ENCODE measurements at regions not wholly inside any gene's neighbourhood (a gene's known extent, or its start where the extent isn't known, plus 50 kb on each side); places are given as distances from the start of the nearest gene placed in this dataset.

- Histone ChIP-seq H3K27ac (ENCODE audit: low read depth, low read length, poor library complexity, severe bottlenecking) (no peak overlapping the region), H3K4me1 (ENCODE audit: insufficient read depth, low read length, severe bottlenecking) (no peaks in the 10 kb centered on the region), H3K79me2 (ENCODE audit: insufficient read depth, low read length) (no peaks in the 10 kb centered on the region), H3K4me3 (ENCODE audit: low read depth, low read length, poor library complexity, severe bottlenecking) (no peak overlapping the region), H3K9me2 (ENCODE audit: low read depth, low read length) (no peaks in the 10 kb centered on the region), H3K27me3 (ENCODE audit: insufficient read depth, low read length) (no peaks in the 10 kb centered on the region), H4K20me1 (ENCODE audit: insufficient read depth, low read length) (no peaks in the 10 kb centered on the region), H3K9ac (ENCODE audit: low read length) (no peak overlapping the region), H3K36me3 (ENCODE audit: insufficient read depth, low read length) (no peaks in the 10 kb centered on the region), H3K9me3 (ENCODE audit: low read length) (no peaks in the 10 kb centered on the region), H2AFZ (ENCODE audit: low read length) (no peak overlapping the region), H3K4me2 (ENCODE audit: low read length) (no peak overlapping the region), H3F3A (ENCODE audit: insufficient read depth, low read length) (no peaks in the 10 kb centered on the region)
- TF ChIP-seq EZH2 (IDR thresholded peaks at IDR 0.05; ENCODE audit: borderline replicate concordance, low read length) (no peak), CTCF (IDR thresholded peaks at IDR 0.05; ENCODE audit: low read length) (no peak)
Observed at GRCh38 chr7:54179321-54180029, 362.7 kb upstream of the VSTM2A start.

GRCh38 chr7:54180796-54181195 is 361.4 kb upstream of the VSTM2A start:
- H3K4me3 ChIP-seq (ENCODE audit: low read depth, low read length, poor library complexity, severe bottlenecking) = no peak overlapping the region
- H3K9me3 ChIP-seq (ENCODE audit: low read length) = no peaks in the 10 kb centered on the region
- H3K4me2 ChIP-seq (ENCODE audit: low read length) = no peak overlapping the region
- no peaks in the 10 kb centered on the region for H3K27me3 ChIP-seq (ENCODE audit: insufficient read depth, low read length)
- no peak overlapping the region for H3K9ac ChIP-seq (ENCODE audit: low read length)
- no peaks in the 10 kb centered on the region for H3K4me1 ChIP-seq (ENCODE audit: insufficient read depth, low read length, severe bottlenecking)
- no peaks in the 10 kb centered on the region for H4K20me1 ChIP-seq (ENCODE audit: insufficient read depth, low read length)
- no peaks in the 10 kb centered on the region for H3F3A ChIP-seq (ENCODE audit: insufficient read depth, low read length)
- no peak overlapping the region for H3K27ac ChIP-seq (ENCODE audit: low read depth, low read length, poor library complexity, severe bottlenecking)
- no peak for TF ChIP-seq EZH2 (IDR thresholded peaks at IDR 0.05; ENCODE audit: borderline replicate concordance, low read length)
- no peak for TF ChIP-seq CTCF (IDR thresholded peaks at IDR 0.05; ENCODE audit: low read length)
- H2AFZ ChIP-seq (ENCODE audit: low read length) = no peak overlapping the region
- no peaks in the 10 kb centered on the region for H3K9me2 ChIP-seq (ENCODE audit: low read depth, low read length)
- H3K36me3 ChIP-seq (ENCODE audit: insufficient read depth, low read length) = no peaks in the 10 kb centered on the region
- H3K79me2 ChIP-seq (ENCODE audit: insufficient read depth, low read length) = no peaks in the 10 kb centered on the region

GRCh38 chr7:54183055-54183454 is 359.1 kb upstream of the VSTM2A start:
- Histone ChIP-seq H3F3A (ENCODE audit: insufficient read depth, low read length) (no peaks in the 10 kb centered on the region), H3K9me3 (ENCODE audit: low read length) (no peaks in the 10 kb centered on the region), H3K79me2 (ENCODE audit: insufficient read depth, low read length) (no peaks in the 10 kb centered on the region), H3K27ac (ENCODE audit: low read depth, low read length, poor library complexity, severe bottlenecking) (no peak overlapping the region), H3K4me3 (ENCODE audit: low read depth, low read length, poor library complexity, severe bottlenecking) (no peak overlapping the region), H3K4me2 (ENCODE audit: low read length) (no peak overlapping the region), H3K9ac (ENCODE audit: low read length) (no peak overlapping the region), H4K20me1 (ENCODE audit: insufficient read depth, low read length) (no peaks in the 10 kb centered on the region), H3K27me3 (ENCODE audit: insufficient read depth, low read length) (no peaks in the 10 kb centered on the region), H2AFZ (ENCODE audit: low read length) (no peak overlapping the region), H3K9me2 (ENCODE audit: low read depth, low read length) (no peaks in the 10 kb centered on the region), H3K36me3 (ENCODE audit: insufficient read depth, low read length) (no peaks in the 10 kb centered on the region), H3K4me1 (ENCODE audit: insufficient read depth, low read length, severe bottlenecking) (no peaks in the 10 kb centered on the region)
- TF ChIP-seq EZH2 (IDR thresholded peaks at IDR 0.05; ENCODE audit: borderline replicate concordance, low read length) (no peak), CTCF (IDR thresholded peaks at IDR 0.05; ENCODE audit: low read length) (no peak)
